AG08396 (cell line): ENCODE measurements at regions not wholly inside any gene's neighbourhood (a gene's known extent, or its start where the extent isn't known, plus 50 kb on each side); places are given as distances from the start of the nearest gene placed in this dataset.

Source experiments
- DNase-seq: peaks from one replicate; pipeline ENCODE4 v3.0.0; 2012; ENCODE audit warnings: low spot score, mixed read lengths

GRCh38 chr2:206845877-206846276 lies 80.5 kb downstream of the FASTKD2 start:
- DNase-seq: no peak

DNA sequence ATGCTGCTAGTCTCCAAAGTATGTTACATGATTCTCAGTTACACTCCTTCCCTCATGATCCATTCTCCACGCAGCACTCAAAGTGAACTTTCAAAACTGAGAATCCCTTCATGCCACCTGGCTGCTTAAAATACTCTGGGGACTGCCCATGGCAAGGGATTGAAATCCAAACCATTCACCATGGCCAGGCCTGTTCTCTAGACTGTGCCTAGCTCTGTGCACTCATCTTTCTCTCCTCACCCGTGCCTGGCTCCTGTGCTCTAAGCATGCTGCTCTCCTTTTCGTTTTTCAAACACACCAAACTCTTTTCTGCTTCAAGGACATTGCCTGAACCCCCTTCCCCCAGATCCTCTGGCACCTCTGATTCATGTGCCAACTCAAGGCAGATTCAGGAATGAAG lies 80.9 kb downstream of the FASTKD2 start:
- no peak for DNase-seq

DNA sequence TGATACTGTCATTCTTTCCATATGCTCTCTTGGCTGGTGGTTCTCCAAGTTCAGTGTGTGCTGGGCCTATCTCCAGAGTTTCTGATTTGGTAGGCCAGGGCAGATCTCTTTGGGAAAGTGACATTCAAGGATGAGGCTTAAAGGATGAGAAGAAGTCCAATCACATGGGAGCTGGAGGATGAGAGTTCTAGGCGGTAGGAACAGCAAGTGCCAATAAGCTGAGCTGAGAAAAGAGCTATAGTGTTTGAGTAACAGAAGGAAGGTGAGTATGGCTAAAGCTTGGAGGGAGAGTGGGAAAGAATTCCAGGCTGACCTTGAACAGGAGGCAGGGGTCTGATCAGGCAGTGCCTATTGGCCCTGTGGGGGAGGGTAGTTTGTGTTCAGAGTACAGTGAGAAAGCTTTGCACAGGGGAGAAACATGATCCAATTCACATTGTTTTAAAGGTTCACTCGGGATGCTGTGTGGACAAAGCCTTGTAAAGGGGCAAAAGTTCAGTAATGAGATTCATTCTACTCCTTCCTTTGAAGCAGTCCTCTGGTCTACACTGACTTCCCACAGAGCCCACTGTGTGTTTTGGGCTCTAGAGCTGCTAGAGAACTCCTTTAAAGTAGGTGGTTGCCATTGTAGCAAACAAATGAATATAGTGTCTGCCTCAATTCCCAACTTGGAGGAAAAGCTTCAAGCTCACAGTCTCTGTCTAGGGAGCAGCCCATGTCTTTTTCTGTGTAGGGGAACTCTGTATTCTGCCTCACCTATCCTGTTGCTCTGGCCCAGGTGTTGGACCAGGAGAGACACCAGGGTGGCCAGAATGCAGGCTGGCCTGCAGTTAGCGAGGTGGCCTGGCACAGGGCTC lies 81.8 kb downstream of the FASTKD2 start:
- DNase-seq: no peak

DNA sequence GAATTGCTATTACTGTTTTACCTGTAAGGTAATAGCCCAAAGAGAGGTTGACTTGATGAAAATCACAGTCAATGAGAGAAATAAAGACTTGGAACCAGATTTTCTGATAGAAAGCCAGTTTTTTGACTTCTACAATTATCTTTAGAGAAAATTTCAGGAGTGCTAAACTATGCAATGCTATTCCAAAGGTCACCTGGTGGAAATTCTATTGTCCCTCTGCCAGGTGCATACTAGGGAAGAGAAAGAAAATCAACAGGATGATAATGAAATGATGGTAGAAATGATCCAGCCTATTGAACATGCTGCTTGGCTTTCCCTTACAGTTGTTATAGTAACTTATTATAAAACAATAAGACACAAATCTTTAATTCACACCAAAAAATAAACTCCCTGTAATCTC lies 85.0 kb downstream of the FASTKD2 start:
- no peak for DNase-seq

DNA sequence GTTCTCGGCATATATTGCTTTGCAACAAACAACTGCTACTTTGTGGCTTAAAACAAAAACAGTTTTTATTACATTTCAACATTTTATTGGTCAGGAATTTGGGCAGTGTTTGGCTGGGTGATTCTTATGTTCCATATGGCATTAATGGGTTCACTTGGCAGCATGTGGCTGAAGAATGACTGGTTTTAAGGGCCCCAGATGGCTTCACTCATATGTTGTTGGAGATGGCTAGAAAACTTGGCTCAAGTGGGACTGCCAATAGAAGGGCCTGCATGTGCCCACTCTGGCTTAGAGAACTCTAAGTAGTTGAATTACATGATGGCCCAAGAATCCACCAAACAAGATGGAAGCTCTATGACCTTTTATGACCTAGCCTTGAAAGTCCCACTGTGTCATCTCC lies 86.1 kb downstream of the FASTKD2 start:
- DNase-seq: no peak

DNA sequence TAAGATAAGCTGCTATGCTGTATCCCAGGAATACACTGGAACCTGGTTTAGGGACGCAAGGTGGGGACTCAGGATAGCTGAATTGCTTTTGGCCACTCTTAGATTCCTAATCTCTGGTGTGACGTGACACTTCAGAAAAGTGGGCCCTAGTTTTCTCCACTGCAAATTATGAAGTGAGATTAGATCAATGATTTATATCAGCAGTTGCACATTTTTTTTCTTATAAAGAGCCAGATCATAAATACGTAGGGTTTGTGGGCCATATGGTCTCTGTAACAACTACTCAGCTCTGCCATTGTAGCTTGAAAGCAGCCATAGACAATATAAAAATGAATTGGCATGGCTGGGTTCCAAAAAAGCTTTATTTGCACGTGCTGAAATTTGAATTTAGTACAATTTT lies 85.4 kb upstream of the CPO start:
- no peak for DNase-seq

DNA sequence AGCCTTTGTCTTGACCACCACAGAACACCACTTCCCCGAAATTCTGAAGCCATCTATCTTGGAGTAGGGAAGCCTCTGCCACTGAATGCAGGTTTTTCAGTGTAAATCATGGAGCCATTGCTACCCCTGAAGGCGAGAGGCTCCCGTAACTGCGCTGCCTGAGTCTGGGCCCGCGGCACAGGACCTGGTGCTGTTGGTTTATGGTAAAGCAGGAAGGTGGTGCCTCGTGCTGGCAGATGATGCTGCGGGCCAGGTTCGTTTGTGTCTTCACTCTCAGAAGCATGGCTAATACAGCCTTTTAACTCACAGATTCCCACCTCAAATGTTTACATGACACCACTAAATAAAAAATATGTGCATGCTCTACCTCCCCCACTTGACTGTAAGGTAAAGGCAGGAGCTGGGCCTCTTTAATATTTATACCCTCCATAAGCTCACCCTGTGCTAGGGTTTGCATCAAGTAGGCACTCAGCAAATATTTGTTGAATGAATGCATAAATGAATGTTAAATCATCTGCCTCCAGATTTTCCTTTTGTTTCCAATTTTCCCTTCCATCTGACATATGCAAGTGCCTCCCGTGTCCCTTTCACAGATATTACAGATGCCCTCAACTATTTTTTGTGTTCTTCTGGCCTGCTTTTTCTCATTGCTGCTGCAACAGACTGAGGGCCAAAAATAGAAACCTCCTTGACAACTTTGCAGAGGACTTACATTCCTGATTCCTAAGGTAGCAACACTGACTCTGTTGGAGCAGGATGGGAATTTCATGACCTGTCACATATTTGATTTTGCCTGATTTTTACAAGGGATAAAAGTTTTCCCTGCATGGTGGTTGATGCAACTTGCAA lies 83.5 kb upstream of the CPO start:
- DNase-seq: no peak

- DNase-seq: peak; percentile 26
Observed at GRCh38 chr2:206856513-206856912, 82.8 kb upstream of the CPO start.

DNA sequence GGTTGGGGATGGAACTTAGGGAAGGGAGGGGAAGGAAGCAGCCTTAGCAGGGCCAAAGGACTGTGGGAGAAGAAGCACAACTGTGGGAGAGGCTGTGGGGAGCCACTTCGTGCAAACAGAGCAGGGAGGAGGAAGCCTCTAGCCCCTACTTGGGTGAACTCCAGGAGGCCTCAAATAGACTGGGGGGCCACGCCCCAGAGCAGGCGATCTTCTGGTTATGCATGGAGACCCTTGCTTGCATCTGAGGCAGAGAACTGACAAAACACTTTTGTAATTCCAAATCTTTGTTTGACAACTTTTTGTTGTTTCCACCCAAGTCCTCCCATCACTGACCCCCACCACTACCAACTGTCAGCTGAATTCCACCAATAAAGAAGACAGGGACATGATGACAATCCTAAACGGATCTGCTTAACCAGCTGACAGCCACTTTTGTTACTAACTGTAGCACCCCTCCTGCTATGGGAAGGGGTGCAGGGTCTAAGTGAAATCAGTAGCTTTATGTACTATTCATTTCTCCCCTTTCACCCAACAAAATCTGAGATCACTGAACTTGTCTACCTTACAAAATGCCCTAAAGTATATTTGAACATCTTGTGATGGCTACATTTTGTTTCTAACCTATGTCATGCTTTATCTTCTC lies 80.5 kb upstream of the CPO start:
- DNase-seq: no peak

DNA sequence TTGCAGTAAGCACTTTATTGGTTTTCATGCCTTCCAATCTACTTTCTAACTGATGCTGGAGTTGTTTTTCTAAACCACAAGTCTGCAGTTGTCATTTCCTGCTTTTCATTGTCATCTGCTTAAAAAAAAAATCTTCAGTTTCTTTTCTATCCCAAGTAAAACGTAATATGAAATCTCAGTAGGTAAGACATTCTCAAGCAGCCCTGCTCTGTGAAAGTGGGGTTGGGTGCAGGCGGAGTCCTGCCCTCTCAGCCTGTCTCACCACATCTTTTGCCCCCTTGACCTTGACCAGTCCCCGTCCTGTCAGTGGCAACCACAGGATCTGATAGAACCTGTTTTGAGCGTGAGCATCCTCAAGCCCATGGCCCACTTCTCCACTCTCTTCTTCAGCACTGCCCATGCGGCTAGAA lies 80.0 kb upstream of the CPO start:
- DNase-seq: no peak

DNA sequence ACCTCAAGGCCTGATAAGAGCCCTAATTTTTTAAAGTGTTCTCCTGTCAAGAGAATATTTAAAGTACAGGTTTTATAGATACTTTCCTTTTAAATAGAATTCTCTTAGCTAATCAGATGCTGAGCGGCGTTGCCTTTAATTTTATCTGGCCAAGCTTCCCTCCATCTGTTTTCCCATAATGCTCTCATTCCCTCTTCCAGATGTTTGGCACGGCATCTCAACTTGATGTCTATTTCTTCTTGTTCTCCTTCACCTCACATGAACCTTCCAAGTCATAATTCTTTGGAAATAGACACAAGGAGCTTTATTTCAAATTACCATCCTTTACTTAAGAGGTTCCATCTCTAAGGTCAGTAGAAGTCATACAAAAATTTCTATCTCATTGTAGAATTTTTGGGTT lies 76.1 kb upstream of the CPO start:
- no peak for DNase-seq

DNA sequence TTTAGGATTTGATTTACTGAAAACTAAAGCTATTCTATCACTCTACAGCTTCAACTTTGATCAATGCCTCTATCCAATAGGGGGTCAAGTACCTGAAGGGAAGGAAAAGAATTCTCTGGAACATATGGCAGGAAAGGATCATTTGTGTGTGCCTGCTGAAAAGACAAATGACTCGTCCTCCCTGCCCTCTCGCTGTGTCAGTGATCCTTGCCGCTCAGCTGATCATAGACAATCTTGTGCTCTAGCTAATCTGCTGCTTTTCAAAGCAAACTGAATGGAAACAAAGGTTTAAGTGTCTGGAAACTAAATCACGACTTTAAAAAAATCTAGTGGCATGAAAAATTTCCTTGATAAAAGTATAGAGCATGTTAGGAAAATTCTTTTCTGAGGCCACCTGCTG lies 75.6 kb upstream of the CPO start:
- no peak for DNase-seq

DNA sequence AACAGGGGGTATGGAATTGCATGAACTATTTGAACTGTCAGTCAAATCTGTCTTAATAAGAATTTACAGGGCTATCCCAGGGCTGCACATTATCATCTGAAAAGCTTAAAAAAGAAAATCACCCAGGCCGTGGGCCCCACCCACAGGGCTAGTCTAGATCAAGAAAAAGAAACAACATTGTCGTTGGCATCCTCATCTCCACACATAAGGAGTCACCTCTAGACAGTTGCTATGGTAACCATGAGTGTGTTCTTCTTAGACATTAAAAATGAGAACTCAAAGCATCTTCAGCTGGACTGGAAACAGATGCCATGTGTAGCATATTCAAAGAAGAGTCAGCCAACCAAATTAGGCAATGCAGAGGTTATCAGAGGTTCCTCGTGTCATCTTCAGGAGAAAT lies 72.3 kb upstream of the CPO start:
- DNase-seq: no peak

DNA sequence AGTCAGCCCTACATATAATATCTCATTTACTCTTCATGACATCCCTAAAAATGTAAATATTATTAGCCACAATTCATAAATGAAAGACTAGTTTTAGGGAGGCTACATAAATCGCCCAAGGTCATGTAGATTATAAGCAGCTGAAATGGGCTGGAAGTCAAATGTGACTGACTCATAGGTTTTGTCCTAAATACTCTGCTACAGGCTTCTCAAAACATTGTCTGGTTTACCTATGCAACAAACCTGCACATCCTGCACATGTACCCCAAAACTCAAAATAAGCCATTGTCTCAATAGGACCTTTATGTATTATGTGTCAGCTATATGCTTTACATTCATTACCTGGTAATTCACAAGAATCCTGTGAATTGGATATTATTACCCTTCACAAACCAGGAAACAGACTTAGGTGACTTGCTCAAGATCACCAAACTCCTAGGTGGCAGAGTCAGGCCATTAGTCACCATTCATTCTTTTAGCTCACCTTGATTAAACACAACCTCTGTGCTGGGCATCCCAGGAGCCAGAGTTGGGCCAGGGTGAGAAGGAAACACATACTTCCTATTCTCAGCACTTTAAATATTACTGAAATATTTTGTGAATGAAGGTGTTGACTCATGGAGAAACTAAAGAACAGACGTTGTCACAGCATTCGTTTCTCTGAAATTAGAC lies 69.4 kb upstream of the CPO start:
- no peak for DNase-seq

DNA sequence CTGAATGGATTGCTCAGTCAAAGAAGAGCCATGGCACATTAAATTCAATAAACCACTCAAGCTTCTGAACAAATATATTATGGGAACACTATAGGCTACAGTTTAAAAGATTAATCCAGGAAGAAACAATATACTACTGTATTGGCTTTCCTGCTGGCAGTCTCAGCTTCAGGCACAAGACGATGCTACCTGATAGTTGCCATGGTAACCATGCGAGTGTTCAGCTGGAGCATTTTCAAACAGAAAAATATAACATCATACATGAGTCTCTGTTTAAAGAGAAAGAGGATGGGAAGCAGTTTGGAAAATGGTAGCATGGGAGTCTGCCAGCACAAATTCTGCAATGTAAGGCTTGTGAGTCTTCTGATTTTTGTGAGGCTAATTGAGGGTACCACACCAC lies 65.9 kb upstream of the CPO start:
- DNase-seq: no peak

GRCh38 chr2:206875701-206876100 lies 63.6 kb upstream of the CPO start:
- no peak for DNase-seq

GRCh38 chr2:206876216-206876860 lies 63.0 kb upstream of the CPO start:
- DNase-seq: no peak

DNA sequence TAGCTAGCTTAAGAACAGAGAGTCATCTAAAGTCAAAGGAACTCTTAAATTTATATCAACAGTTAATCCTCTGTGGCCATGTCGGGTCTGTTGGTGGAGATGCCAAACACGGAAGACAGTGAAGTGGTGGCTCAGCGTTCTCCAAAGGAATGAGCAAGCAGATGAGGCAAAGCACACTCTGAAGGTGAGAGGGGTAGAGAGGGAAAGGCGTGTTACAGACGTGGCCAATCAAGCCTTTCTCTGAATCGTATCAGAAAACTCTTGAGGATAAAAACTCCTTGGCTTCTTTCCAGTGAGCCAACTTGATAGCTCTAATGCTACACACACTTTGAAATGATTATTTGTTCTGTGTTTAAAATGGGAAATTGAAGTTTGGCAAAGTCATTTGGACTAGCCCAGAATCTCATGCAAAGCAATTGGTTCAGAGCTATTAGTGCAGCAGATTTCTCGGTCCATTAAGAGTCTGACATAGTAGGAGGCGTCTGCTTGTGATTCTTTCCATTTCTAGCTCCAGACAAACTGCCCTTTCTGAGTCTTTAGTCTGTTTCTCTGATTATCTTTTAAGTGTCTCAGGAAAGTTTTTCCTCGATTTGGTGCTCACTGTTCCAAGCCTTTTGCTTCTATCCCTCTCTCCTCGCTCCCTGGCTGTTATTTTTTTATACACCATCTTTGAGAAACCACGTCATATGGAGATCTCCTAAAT lies 57.5 kb upstream of the CPO start:
- DNase-seq: no peak

GRCh38 chr2:206886696-206887095 lies 52.6 kb upstream of the CPO start:
- no peak for DNase-seq

DNA sequence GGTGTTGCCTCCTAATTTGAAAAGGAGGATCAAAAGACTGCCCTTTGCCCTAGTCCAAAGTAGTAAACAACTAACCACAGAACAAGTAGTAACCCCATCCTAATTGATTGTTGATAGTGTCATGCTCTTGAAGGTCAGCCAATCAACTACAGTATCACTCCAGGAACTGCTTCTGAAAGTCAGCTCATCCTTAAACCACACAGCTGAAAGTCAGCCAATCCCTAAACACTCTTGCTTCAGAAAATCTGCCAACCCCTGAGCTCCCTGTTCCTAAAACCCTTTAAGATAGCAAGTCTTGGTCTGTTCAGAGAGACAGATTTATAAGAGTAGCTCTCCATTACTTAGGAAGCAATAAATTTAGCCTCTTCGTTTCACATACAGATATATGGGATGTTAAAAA lies 51.6 kb upstream of the CPO start:
- no peak for DNase-seq
